ENCODE measurements at regions not wholly inside any gene's neighbourhood (a gene's known extent, or its start where the extent isn't known, plus 50 kb on each side); places are given as distances from the start of the nearest gene placed in this dataset.

- no peak overlapping the region for H3K27ac ChIP-seq (ENCODE audit: extremely low read depth, low read depth, low read length)
- in situ Hi-C loops (cut with MboI) = no loop called here
- intact Hi-C loops (cut with micrococcal nuclease) = no loop called here
- no peak overlapping the region for H3K9ac ChIP-seq (ENCODE audit: insufficient read depth in 1 of 2, low read depth in 2 of 2, low read length in 2 of 2)
- no peak for FAIRE-seq
- H2AFZ ChIP-seq (ENCODE audit: low read depth, low read length) = no peak overlapping the region
- no peak overlapping the region for H3K4me3 ChIP-seq
- no peak overlapping the region for H3K4me2 ChIP-seq (ENCODE audit: insufficient read depth, low read length)
- no peaks in the 10 kb centered on the region for H3K9me3 ChIP-seq (replicated peaks; ENCODE audit: control insufficient read depth, insufficient read depth, low read depth, low read length)
- CTCF ChIA-PET (ENCODE audit: low intra/inter-chr PET ratio) = no interaction called here
- no TSS peak for BruUV-seq (replicated peaks)
- TF ChIP-seq RBM34 (IDR thresholded peaks at IDR 0.05; ENCODE audit: borderline replicate concordance, insufficient read depth, low read length) (no peak), SNRNP70 (optimal IDR thresholded peaks at IDR 0.05; ENCODE audit: low read depth, low read length) (no peak), ZNF280B (CRISPR knock-in tag; IDR thresholded peaks at IDR 0.05) (no peak), BACH1 (tag; IDR thresholded peaks at IDR 0.05) (no peak), GABPB2 (CRISPR knock-in tag; conservative IDR thresholded peaks at IDR 0.05) (no peak), TAF15 (IDR thresholded peaks at IDR 0.05; ENCODE audit: low read depth, low read length) (no peak)
- no peaks in the 10 kb centered on the region for H3K9me1 ChIP-seq (ENCODE audit: control insufficient read depth, insufficient read depth, low read length)
- 0% methylated on average over 2 of the region's 2 CpGs for WGBS (ENCODE audit: insufficient coverage, low coverage, missing lambda C conversion rate)
- H3K36me3 ChIP-seq (ENCODE audit: control insufficient read depth, insufficient read depth, low read length) = no peaks in the 10 kb centered on the region
- no peaks in the 10 kb centered on the region for H3K4me1 ChIP-seq (replicated peaks in 1 of 2; ENCODE audit: control insufficient read depth in 2 of 2, insufficient read depth in 2 of 2, low read length in 2 of 2)
- H3K27me3 ChIP-seq (ENCODE audit: control insufficient read depth in 2 of 2, insufficient read depth in 2 of 2, low read length in 2 of 2) = no peaks in the 10 kb centered on the region
- H4K20me1 ChIP-seq (replicated peaks; ENCODE audit: control insufficient read depth, insufficient read depth, low read length) = no peaks in the 10 kb centered on the region
- POLR2A ChIA-PET = no interaction called here
- H3K79me2 ChIP-seq (ENCODE audit: control insufficient read depth, insufficient read depth, low read length) = no peaks in the 10 kb centered on the region
- no peak for ATAC-seq
- DNase-seq (ENCODE audit: extremely low read depth in 1 of 4, low spot score in 3 of 4) = no peak
Measured at GRCh38 chr2:139271149-139271548, 491.0 kb upstream of the NXPH2 start.

DNA sequence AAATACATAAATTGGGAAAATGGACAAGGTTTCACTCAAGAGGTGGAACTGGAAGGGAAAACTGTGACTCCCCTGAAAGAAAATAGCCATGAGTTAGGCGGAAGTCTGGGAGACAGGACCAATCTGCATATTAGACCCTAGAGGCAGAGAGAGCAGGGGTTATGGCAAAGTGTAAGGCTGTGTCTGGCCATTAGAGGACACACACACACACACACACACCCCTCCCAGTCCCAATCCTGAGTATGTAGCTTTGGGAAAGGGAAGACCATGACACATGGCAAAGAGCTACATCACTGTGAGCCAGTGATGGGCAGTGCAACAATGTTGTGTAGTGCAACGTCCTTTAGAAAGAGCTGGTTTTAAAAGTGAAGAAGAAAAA lies 479.9 kb upstream of the NXPH2 start:
- intact Hi-C loops (cut with micrococcal nuclease) (no loop called here), in situ Hi-C loops (cut with MboI) (no loop called here)
- no peak for FAIRE-seq
- H3K36me3 ChIP-seq (ENCODE audit: control insufficient read depth, insufficient read depth, low read length) = no peaks in the 10 kb centered on the region
- H3K27ac ChIP-seq (ENCODE audit: extremely low read depth, low read depth, low read length) = no peak overlapping the region
- ChIA-PET POLR2A (no interaction called here), CTCF (ENCODE audit: low intra/inter-chr PET ratio) (no interaction called here)
- no peak overlapping the region for H3K4me3 ChIP-seq
- H4K20me1 ChIP-seq (replicated peaks; ENCODE audit: control insufficient read depth, insufficient read depth, low read length) = no peaks in the 10 kb centered on the region
- no peak for ATAC-seq
- no peak overlapping the region for H3K9ac ChIP-seq (ENCODE audit: insufficient read depth in 1 of 2, low read depth in 2 of 2, low read length in 2 of 2)
- H3K9me1 ChIP-seq (ENCODE audit: control insufficient read depth, insufficient read depth, low read length) = no peaks in the 10 kb centered on the region
- no peak overlapping the region for H2AFZ ChIP-seq (ENCODE audit: low read depth, low read length)
- H3K27me3 ChIP-seq (ENCODE audit: control insufficient read depth in 2 of 2, insufficient read depth in 2 of 2, low read length in 2 of 2) = no peaks in the 10 kb centered on the region
- H3K9me3 ChIP-seq (replicated peaks; ENCODE audit: control insufficient read depth, insufficient read depth, low read depth, low read length) = no peaks in the 10 kb centered on the region; the same call in 1 of the 2 replicates
- no peaks in the 10 kb centered on the region for H3K4me1 ChIP-seq (replicated peaks in 1 of 2; ENCODE audit: control insufficient read depth in 2 of 2, insufficient read depth in 2 of 2, low read length in 2 of 2)
- no peak overlapping the region for H3K4me2 ChIP-seq (ENCODE audit: insufficient read depth, low read length)
- no peak for DNase-seq (ENCODE audit: extremely low read depth in 1 of 4, low spot score in 3 of 4)
- WGBS (ENCODE audit: insufficient coverage, low coverage, missing lambda C conversion rate) = 0% methylated on average over 2 of the region's 2 CpGs
- no TSS peak for BruUV-seq (replicated peaks)
- no peaks in the 10 kb centered on the region for H3K79me2 ChIP-seq (ENCODE audit: control insufficient read depth, insufficient read depth, low read length)
- TF ChIP-seq ZNF766 (CRISPR knock-in tag; conservative IDR thresholded peaks at IDR 0.05) (no peak), ZNF384 (IDR thresholded peaks at IDR 0.05; ENCODE audit: low read depth, low read length) (no peak), DNMT1 (IDR thresholded peaks at IDR 0.05) (no peak), BRD4 (IDR thresholded peaks at IDR 0.05) (no peak), PHF20 (IDR thresholded peaks at IDR 0.05; ENCODE audit: partially characterized antibody) (no peak), THRA (IDR thresholded peaks at IDR 0.05) (no peak)
- TF ChIP-seq, protein P1, sequence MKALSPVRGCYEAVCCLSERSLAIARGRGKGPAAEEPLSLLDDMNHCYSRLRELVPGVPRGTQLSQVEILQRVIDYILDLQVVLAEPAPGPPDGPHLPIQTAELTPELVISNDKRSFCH (CRISPR knock-in tag; IDR thresholded peaks at IDR 0.05) = no peak
- TF ChIP-seq, protein P1 (tag; IDR thresholded peaks at IDR 0.05) = no peak
